GM18498 (cell line): ENCODE measurements at regions not wholly inside any gene's neighbourhood (a gene's known extent, or its start where the extent isn't known, plus 50 kb on each side); places are given as distances from the start of the nearest gene placed in this dataset.
"Not testable (repeated sequence)": the region's sequence is repeated elsewhere in the genome, so short reads cannot be mapped to it uniquely, and the experiment has no call there.

Source experiments
- ATAC-seq: cut with Tn5 transposase; IDR thresholded peaks from one replicate; pipeline ENCODE4 v1.9.1; 2021; ENCODE audit warnings: mild to moderate bottlenecking, moderate library complexity; ENCODE audit not compliant: unreplicated experiment

DNA sequence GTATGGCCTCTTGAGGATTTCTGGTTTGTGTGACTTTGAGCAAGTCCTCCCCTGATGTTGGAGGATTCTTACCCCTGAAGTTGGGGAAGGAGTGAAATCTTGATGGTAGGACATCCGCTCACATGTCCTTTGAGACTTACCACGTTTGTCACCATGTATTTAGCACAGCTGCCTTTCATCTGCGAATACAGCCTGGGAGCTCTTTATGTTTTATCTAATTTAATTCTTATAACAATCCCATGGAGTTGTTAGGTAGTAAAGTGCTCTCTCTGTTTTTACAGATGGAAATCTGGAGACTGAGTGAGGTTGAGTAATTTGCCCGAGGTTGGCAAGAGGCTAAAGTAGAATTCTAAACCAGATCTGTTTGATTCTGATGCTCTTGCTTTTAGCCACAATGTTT lies 154.9 kb upstream of the PLGLB2 start:
- ATAC-seq = not testable (repeated sequence)

- ATAC-seq = not testable (repeated sequence)
Observed at GRCh38 chr2:87593784-87594610, 153.9 kb upstream of the PLGLB2 start.

DNA sequence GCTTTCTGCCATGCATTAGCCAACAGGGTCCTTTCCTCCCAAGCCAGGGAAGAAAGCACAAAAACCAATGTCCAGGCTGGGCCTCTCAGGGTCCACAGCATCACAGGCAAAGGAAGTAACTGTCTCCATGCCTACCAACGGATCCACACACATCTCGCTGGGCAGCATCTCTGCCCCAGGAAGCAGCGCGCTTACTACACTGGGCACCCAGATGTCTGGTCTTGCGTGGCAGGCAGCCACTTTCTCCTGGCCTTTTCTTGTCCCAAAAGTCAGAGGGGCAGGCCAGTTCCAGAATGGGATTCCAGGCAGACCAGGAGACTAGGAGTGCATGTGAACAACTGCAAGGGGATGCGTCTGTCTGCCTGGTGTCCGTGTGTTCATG lies 153.3 kb upstream of the PLGLB2 start:
- not testable (repeated sequence) for ATAC-seq

- ATAC-seq = not testable (repeated sequence)
Observed at GRCh38 chr2:87595017-87595416, 152.9 kb upstream of the PLGLB2 start.

GRCh38 chr2:87600961-87601360 lies 146.9 kb upstream of the PLGLB2 start:
- not testable (repeated sequence) for ATAC-seq

- ATAC-seq = not testable (repeated sequence)
Observed at GRCh38 chr2:87602118-87602517, 145.8 kb upstream of the PLGLB2 start.

DNA sequence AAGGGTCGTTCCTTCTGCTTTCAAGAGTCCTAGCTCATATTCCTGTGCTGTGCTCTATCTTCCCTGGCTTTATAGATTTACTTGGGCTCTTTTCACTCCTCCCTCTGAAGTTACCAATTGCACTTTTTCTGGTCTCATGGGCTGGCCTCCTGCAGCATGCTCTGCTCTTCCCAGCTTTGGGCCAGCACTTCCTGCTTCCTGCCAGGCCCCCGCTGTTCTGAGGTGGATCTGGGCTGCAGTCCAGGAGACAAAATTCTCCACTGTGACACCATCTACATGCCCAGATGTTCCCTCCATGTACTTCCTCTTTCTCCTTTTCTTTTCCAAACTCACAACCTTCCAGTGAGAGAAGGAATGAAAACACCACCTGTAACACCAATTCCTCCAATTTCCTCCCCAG lies 145.2 kb upstream of the PLGLB2 start:
- not testable (repeated sequence) for ATAC-seq

DNA sequence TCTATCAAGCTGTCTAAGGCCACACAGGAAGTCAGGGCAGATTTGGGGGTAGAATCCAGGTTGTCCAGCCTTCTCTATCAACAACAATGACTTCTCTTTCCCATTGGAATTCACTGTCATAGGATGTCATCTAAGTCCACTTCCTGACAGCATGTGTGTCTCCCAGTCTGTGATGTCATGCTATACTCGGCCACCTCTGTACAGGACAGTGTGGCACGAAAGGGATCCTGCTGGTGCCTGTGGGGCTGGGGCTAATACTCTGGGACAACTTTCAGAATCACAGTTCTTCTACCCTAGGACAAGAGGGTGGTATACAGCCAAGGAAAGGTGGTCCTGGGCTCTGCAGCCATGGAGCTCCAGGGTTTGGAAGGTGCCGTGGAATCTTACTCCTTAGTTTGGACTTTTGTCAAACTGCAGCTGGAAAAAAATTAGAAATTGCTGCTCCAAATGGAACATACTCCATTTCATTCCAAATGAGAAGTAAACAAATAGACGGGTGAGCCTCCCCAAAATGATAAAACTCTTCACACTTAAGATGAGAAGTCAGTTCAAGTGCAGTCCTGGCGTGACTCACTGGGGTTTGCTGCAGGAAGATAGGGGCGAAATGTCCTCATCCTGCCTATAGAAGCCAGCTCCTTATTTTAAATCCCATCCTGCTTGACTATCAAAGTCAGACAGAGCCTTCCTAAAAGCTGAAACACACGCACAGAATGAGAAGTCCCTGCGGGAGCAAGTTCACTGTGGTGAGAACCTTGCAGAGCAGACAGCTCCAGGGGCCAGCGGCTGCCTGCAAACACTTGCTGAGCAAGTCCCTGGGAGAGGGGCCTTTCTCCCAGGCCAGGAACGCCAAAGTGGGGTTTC lies 144.2 kb upstream of the PLGLB2 start:
- ATAC-seq = not testable (repeated sequence)

DNA sequence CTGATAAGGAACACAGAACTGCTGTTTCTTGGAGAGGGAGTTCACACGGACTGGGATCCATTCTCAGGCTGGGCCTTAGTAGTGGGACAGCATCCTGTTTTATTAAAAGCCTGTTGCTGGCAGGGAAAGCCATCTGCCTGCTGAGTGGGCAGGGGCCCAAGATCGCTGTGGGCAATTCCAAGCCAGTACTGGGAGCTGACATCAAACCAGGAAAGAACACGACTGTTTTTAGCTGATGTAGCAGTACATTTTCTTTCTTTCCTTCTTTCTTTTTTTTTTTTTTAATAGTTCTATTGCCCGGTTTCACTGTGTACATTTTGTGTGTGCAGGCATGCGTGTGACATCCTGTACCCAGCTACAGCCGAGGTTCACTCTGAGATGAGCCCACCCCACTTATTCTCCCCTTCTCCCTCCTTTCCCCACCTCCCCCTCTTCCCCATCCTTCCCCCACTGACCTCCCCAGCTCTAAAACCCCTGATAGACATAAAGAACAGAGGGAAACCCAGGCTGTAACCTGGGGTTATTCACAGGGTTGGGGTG lies 143.5 kb upstream of the PLGLB2 start:
- ATAC-seq = not testable (repeated sequence)

- ATAC-seq = not testable (repeated sequence)
Observed at GRCh38 chr2:87604980-87605379, 142.9 kb upstream of the PLGLB2 start.

GRCh38 chr2:87608377-87609166 lies 139.3 kb upstream of the PLGLB2 start:
- ATAC-seq = not testable (repeated sequence)

GRCh38 chr2:87610974-87611373 lies 136.9 kb upstream of the PLGLB2 start:
- ATAC-seq = not testable (repeated sequence)

DNA sequence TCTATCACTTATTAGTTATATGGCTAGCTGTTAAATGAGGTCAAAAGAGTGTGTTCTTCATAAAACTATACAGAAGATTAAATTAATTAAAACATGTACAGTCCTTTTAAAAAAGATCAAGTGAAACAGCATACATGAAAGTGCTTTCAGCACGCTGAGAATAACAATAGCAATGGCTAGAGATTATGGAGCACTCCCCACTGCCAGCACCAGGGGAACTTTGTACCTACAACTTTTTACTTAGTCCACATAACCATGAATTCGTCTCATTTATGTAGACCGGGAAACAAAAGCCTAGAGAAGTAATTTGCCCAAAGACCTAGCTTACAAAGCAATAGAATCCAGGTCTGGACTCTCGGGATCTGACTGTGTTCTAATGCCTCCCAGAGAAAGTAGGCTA lies 136.5 kb upstream of the PLGLB2 start:
- not testable (repeated sequence) for ATAC-seq

DNA sequence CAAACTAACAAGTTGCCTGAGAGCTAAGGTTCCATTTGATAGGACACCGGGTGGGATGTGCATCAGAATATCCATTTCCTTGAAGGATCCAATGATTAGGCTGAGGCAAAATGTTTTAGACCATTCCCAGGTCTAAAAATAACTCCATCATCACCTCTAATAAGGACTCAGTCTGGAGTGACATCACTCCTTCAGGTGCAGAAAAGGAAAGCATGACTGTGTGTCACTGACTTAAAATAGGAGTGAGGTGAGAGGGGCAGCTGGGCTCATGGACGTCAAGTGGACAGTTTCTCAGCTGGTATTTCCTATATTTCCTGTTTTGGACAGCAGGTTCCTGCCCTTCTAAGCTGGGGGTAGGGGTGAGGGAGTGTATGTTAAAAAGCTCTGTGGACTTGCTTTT lies 135.9 kb upstream of the PLGLB2 start:
- ATAC-seq = not testable (repeated sequence)

GRCh38 chr2:87614829-87615434 lies 133.0 kb upstream of the PLGLB2 start:
- ATAC-seq = not testable (repeated sequence)

DNA sequence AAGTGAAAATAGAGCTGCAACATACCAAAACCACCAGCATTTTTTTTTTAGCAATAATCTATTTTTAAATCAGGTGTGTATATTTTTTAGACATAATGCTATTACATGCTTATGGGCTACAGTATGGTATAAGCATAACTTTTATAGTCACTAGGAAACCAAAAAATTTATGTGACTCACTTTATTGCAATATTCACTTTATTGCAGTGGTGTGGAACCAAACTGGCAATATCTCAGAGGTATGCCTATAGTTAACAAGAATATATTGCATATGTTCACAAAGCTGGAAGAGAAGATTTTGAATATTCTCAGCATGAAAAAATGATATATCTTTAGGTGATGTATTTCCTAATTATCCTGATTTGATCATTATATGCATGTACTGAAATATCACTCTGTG lies 128.8 kb upstream of the PLGLB2 start:
- ATAC-seq = not testable (repeated sequence)

GRCh38 chr2:87621139-87621538 lies 126.7 kb upstream of the PLGLB2 start:
- not testable (repeated sequence) for ATAC-seq

- ATAC-seq = not testable (repeated sequence)
Observed at GRCh38 chr2:87622720-87623119, 125.2 kb upstream of the PLGLB2 start.

GRCh38 chr2:87629491-87630458 lies 118.1 kb upstream of the PLGLB2 start:
- ATAC-seq = not testable (repeated sequence)
